ENCODE measurements at regions not wholly inside any gene's neighbourhood (a gene's known extent, or its start where the extent isn't known, plus 50 kb on each side); places are given as distances from the start of the nearest gene placed in this dataset.

GRCh38 chr13:39952249-39953233 lies 297.1 kb downstream of the COG6 start (continued):
- TF ChIP-seq EZH2phosphoT487 (IDR thresholded peaks at IDR 0.05; ENCODE audit: unreplicated experiment), result no peak
- TF ChIP-seq NANOG (IDR thresholded peaks at IDR 0.05; ENCODE audit: borderline replicate concordance), result no peak
- no peak for TF ChIP-seq EZH2 (IDR thresholded peaks at IDR 0.05; ENCODE audit: low read depth, unreplicated experiment)
- no peak for TF ChIP-seq POLR2AphosphoS5 (IDR thresholded peaks at IDR 0.05; ENCODE audit: low read depth)
- no peak for TF ChIP-seq CREB1 (CRISPR knock-in tag; IDR thresholded peaks at IDR 0.05; ENCODE audit: low read depth)
- no peak for TF ChIP-seq JUNB (IDR thresholded peaks at IDR 0.05; ENCODE audit: unreplicated experiment)
- no peak for TF ChIP-seq ZNF462 (CRISPR knock-in tag; IDR thresholded peaks at IDR 0.05)

GRCh38 chr13:39954476-39954875 lies 299.0 kb downstream of the COG6 start:
- H3K9me2 ChIP-seq (ENCODE audit: insufficient read depth), result no peaks in the 10 kb centered on the region
- no peaks in the 10 kb centered on the region for H3K79me2 ChIP-seq (replicated peaks; ENCODE audit: insufficient read depth)
- DNase-seq (ENCODE audit: low spot score), result no peak
- H3K4me1 Mint-ChIP-seq, result peaks cover 10% of the 10 kb centered on the region
- H3K27ac ChIP-seq (ENCODE audit: low read depth), result no peak overlapping the region
- H4K20me1 ChIP-seq (replicated peaks; ENCODE audit: insufficient read depth), result no peaks in the 10 kb centered on the region
- H3K27me3 Mint-ChIP-seq (ENCODE audit: insufficient read depth, low read depth, poor library complexity), result peaks cover 7% of the 10 kb centered on the region
- H3K36me3 ChIP-seq (ENCODE audit: insufficient read depth), result no peaks in the 10 kb centered on the region
- no peaks in the 10 kb centered on the region for H3F3A ChIP-seq (replicated peaks; ENCODE audit: low read depth)
- H3K4me3 ChIP-seq, result no peak overlapping the region
- H3K4me1 ChIP-seq (ENCODE audit: insufficient read depth), result no peaks in the 10 kb centered on the region; the same call in 1 of the 2 replicates
- H2AFZ ChIP-seq, result no peak overlapping the region; the same call in 1 of the 2 replicates
- no peaks in the 10 kb centered on the region for H3K36me3 Mint-ChIP-seq (ENCODE audit: low read depth)
- no peak overlapping the region for H3K4me2 ChIP-seq
- H3K27me3 ChIP-seq (ENCODE audit: insufficient read depth), result no peaks in the 10 kb centered on the region
- no peaks in the 10 kb centered on the region for H3K9me3 Mint-ChIP-seq
- no peak for ATAC-seq
- no peak overlapping the region for H3K27ac Mint-ChIP-seq
- no peak overlapping the region for H3K4me3 Mint-ChIP-seq
- TF ChIP-seq, protein P1, sequence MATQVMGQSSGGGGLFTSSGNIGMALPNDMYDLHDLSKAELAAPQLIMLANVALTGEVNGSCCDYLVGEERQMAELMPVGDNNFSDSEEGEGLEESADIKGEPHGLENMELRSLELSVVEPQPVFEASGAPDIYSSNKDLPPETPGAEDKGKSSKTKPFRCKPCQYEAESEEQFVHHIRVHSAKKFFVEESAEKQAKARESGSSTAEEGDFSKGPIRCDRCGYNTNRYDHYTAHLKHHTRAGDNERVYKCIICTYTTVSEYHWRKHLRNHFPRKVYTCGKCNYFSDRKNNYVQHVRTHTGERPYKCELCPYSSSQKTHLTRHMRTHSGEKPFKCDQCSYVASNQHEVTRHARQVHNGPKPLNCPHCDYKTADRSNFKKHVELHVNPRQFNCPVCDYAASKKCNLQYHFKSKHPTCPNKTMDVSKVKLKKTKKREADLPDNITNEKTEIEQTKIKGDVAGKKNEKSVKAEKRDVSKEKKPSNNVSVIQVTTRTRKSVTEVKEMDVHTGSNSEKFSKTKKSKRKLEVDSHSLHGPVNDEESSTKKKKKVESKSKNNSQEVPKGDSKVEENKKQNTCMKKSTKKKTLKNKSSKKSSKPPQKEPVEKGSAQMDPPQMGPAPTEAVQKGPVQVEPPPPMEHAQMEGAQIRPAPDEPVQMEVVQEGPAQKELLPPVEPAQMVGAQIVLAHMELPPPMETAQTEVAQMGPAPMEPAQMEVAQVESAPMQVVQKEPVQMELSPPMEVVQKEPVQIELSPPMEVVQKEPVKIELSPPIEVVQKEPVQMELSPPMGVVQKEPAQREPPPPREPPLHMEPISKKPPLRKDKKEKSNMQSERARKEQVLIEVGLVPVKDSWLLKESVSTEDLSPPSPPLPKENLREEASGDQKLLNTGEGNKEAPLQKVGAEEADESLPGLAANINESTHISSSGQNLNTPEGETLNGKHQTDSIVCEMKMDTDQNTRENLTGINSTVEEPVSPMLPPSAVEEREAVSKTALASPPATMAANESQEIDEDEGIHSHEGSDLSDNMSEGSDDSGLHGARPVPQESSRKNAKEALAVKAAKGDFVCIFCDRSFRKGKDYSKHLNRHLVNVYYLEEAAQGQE (IDR thresholded peaks at IDR 0.05; ENCODE audit: unreplicated experiment), result no peak
- TF ChIP-seq ZNF331 (CRISPR knock-in tag; IDR thresholded peaks at IDR 0.05; ENCODE audit: low read depth) (no peak), STAT1 (IDR thresholded peaks at IDR 0.05; ENCODE audit: unreplicated experiment) (no peak), POLR2AphosphoS5 (IDR thresholded peaks at IDR 0.05; ENCODE audit: low read depth) (no peak), ZNF114 (CRISPR knock-in tag; IDR thresholded peaks at IDR 0.05) (no peak), CTCF (conservative IDR thresholded peaks at IDR 0.05; ENCODE audit: low read depth in 2 of 2) (no peak)

Measured in GM23338 (cell line).